Embryonic facial prominence (tissue), 1 donor: ENCODE measurements at regions not wholly inside any gene's neighbourhood (a gene's known extent, or its start where the extent isn't known, plus 50 kb on each side); places are given as distances from the start of the nearest gene placed in this dataset.
"Not testable (repeated sequence)": the region's sequence is repeated elsewhere in the genome, so short reads cannot be mapped to it uniquely, and the experiment has no call there.

Experiments used
- DNase-seq: peaks from one replicate; pipeline ENCODE4 v3.0.0-alpha.2; 2016; ENCODE audit errors: extremely low spot score

DNA sequence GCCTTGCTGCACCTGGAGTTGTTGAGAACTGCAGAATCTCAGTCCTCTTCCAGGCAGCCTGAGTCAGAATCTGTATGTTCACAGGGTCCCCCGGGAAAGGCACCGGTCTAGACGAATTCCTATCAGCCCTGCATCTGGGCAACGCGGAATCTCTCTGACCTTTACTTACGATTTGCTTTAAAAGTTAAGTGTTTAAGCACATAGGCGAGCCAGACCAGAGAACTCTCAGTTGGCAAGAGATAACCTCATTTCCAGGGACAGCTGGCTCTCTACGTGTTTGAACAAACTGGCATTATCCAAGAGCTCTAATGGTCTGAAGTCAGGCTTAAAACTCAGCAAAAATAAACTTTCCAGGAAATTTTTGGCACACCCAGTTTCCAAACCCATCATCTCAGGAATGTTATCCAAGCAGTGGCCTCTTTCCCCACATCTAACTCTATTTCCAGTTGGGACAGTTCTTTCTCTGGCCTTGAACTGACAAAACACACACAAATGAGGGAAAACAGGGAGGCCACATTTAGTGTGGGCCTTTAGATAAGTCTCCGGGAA, 53.4 kb downstream of the HES1 start:
- DNase-seq: no peak

DNA sequence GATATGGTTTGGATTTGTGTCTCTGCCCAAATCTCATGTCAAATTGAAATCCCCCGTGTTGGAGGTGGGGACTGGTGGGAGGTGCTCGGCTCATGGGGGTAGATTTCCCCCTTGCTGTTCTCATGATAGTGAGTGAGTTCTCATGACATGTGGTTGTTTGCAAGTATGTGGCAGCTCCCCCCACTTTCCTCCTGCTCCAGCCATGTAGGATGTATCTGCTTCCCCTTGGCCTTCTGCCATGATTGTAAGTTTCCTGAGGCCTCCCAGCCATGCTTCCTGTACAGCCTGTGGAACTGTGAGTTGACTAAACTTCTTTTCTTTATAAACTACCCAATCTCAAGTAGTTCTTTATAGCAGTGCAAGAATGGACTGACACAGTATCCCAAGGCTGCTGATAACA, 55.9 kb downstream of the HES1 start:
- DNase-seq: not testable (repeated sequence)

DNA sequence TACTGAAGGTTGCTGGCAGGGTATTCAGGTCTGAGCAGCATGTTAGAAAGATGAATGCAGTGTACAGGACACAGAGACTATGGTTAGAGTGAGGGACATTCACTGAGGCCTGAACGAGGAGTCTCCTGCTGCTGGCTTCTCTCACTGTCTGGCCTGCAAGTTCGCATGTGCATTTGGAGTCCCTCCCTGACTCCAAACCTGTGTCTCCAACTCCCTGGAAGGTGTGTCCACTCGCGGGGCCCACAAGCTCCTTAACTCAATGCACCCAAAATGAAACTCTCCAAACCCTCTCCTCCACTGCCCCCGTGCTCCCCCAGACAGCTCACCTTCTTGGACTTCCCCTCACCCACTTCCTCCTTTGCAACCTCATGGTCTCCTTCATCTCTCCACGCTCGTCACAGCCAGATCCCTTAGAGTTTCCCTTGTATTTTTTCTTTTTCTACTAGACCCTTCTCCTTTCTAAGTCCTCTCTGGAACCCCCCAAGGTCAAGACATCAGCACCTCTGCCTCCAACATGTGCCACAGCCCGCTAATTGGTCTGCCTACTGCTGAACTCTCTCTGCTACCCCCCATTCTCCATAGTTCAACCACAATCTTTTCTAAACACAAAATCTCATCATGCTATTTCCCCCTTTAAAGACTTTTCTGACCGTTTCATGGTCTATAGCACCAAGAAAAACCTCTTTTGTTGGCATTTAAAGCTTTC, 58.3 kb downstream of the HES1 start:
- no peak for DNase-seq

DNA sequence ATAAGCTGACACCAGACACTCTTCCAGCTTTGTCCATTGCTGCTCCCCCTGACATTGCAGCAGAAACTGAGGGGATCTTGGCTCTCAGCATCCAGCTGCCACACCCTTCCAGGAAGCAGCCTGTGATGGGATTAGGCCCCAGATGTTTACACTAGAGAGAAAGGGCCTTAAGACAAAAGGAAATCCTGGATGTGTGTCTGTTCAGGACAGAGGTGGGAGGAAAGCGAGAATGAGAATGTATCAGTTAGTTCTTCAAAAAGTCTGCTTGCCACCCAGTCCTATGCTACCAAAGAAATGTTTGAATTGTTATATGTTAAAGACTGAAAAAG, 58.8 kb downstream of the HES1 start:
- DNase-seq: no peak

DNA sequence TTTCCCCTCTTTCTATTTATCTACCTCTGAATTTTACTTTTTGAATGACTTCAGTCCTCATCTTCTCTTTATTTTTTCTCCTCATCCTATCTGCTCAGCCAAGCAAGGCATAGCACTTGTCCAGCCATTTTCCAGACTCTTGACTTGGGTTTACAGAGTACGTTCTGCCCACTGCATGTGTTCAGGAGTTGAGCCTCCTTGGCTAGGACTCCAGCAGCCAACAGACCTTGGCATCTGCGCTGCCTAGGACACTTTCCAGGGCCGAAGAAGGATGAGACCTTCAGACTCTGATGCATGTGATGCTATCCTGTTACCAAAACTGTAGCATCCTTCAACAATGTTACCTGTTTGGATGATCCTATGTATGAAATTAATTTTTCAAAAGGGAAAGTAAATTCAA, 59.7 kb downstream of the HES1 start:
- DNase-seq: no peak

DNA sequence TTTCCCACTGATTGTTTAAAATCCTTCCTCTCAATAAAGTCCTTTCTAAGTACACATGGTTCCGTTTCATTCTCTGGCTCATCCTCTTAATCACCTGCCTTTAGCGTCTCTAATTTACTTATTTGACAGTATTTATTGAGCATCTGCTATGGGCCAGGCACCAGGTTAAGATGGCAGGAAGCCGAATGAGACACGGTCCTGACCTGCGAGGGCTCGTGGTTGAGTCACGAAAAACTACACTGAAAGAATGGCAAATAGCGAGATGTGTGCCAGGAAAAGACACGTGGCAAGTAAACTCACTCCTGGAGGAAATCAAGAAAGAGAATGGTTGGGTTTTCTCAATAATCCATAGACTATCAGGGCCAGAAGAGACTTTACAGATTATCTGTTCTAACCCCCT, 60.9 kb downstream of the HES1 start:
- no peak for DNase-seq

DNA sequence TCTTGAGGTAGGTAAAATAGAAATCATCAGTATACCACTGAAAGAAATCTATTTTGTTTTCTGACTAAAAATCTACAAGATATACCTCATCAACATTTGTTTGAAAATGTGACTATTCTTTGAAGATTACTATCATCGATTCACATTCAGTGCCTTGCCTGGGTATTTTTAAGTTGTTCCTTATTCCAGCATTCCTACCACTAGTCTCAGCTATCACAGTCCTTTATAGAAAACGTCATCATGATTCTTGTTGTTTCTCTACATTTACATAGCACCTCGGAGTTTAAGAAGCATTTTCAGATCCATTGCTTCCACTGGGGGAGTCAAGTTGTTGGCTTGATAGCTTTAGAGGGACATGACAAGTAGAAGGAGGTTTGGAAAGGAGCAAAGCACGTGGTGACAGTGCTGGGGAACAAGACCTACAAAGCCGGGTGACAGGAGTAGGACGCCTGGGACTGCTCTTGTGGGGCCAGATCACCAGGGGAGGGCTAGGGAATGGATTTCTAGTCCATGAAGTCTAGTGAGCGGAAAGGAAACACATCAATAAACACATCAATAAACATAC, 61.5 kb downstream of the HES1 start:
- DNase-seq: no peak

DNA sequence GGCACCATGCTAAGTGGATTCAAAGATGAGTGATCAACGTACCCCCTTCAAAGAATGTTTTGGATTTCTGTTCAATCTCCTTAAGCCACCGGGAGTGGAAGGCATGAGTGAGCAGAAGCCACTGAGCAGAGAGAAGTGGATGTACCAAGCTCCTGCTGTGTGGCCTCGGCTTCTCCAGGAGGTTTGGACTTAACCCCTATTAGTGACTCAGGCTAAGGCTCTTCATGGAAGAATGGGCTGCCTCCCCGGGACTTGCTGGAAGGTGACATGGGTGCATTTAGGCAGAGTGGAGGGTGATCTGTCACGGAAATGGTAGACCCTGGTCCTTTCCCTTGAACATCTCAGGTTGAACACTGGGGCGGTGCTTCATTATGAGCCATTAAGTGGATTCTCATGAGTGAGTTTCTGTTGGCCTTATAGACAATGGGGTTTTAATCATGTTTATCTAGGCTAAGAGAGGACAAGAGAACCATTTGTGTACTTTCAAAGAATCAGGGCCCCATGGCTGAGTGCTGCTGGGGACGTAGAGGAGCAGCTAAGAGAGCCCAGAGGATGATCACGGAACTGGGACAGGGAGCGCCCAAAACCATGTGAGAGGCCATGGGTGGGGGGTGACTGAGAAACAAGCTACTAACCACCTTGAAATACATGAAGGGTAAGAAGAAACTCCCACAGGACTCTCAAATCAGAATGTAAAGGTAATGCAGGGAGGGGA, 62.2 kb downstream of the HES1 start:
- no peak for DNase-seq

DNA sequence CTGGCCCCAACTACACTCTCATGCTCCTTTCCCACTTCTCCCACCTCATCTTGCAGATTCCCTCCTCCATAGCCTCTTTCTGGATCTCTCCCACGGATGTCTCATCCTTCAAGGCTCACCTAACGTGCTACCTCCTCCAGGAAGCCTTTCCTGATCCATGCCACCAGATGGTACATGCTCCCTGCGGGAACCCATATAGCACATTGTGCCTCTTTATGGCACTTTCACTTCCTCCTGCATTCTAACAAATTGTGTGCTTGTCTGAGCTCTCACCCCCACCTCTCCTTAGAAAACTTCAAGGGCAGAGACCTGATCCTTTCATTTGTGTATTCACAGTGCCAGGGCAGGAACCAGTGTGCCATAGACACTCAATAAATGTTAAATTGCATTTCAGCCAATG, 63.0 kb downstream of the HES1 start:
- DNase-seq: no peak

DNA sequence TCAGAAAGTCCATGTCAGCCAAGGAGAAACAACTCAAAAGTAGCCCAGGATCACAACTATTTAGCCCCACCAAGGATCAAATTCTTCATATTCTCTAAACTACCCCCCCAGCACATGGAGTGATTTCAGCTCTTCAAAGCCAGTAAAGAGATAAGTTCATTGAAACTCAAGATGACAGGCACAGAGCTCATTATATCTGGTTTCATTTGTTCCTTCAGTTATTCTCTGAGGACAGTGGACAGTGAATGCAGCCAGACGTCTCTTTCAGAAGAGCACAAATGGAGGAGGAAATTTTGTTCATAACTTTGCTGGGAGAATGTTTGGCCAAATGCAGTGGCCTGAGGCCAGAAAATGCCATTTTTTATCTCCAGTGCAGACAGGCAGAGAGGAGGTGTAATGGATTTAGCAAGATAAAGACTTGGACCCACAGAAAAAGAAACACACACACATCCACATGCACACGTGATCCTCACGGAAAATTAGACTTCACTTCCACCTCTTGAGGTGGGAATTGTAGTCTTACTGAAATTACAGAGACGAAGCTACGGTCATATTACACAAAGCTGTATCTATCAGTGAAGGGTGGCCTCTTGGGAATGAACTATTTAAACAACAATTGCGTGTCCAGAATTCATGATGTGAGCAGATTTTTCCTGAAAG, 64.6 kb downstream of the HES1 start:
- no peak for DNase-seq

DNA sequence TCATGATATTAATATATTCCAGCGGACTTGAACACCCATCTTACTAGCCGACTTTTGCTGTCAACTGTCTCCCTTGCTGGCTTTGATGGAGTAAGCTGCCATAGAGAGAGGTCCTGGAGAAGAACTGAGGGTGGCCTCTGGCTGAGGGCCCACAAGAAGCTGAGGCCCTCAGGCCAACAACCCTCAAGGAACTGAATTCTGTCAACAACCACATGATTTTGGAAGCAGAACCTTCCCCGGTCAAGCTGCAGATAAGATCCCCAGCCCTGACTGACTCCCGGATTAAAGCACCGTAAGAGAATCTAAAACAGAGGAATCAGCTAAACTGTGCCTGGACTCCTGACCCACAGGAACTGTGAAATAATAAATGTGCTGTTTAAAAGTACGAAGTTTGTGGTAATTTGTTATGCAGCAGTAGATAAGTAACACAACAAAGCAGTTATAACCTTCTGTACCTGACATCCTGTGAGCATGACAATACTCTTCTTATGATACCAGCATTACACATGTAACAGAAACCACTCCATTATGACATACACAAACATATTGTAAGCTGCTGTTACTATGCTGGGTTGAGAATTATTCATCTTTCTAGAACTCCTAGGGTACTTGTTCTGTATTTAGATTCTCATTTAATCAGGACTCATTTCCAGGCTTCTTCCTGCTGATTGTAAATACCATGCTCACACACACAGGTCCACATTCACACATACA, 66.2 kb downstream of the HES1 start:
- no peak for DNase-seq

DNA sequence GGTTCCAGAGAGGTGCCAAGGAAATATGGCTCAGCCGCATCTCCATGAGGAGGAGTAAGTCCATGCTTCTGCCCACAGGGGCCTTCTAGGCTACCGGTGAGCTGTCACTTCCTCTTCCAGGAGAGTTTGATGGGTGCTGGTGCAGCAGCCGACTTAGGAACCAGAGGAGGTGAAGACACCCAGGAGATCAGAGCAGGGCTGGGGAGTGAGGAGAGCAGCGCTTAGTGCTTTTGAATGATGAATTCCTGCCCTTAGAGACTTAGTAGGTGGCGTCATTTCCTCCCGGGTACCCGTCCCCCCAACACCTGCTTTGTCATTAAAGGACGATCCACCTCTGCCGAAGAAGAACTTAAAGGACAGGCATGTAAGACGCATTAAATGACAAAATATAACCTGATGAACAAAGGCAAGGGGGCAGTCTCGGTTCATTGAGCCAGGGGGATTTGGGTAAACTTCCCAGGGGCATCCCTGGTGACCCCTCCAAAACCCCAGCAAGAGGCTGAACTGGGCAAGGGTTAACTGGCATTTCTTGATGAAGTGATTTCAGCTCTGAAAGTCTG, 67.6 kb downstream of the HES1 start:
- no peak for DNase-seq

DNA sequence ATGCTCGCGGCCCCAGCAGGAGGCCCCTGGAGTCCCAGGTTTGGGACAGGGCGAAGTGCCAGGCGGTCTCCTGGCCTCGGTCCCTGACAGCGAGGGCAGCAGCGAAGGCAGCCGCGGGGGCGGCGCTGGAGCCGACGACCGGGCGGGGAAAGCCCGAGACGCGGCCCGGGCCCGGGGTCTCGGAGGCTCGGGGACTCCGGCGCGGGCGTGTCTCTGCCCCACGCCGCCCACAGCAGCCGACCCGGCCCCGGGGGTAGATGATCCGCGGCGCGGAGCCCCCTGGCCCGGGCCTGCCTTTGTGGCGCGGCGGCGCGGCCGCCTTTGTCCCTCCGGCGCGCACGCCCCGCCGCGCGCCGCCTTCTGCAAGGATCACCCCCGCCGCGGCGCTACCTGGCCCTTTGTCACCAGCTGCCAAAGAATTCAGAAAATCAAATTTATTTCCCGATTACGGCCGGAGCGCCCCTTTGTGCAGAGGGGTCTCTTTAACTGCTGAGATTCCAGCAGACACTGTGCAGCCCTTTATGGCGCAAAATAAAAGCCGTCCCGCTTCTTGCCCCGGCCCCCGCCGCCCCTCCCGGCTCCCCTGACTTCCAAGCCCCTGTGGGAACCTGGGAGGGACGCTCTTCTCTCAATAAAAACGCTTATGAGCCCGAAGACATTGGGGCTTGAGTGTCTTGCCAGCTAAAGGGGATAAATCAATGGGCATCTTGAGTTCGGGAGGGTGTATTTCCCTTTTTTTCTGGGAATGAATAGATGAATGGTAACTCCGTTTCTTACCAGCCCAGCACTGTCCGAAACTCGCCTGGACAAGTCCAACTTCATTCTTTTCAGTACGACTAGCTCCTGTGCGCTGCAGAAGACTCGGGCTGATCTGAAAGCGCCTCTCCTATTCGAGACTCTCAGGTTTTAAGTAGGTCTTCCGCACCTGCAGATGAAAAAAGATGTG, 68.4 kb downstream of the HES1 start:
- no peak for DNase-seq

DNA sequence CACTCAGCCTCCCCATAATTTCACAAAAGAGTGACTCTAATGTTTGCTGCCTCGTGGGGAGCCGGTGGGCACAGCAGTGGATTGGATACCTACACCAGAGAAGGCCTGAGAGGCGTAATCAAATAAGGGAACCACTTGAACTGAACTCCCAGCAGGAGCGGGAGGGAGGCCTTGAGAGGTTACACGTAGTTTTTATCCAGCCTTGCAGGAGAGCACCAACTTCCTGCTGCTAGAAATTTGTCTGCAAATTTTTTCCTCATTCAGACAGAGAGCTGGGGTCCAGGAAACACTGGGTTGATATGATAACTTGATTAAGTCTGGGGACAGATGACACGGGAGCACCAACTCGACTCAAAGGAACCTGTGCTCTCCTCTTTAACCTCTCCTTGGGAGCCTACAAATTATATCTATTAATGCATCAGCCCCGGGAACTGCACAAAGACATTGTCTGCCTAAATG, 69.8 kb downstream of the HES1 start:
- no peak for DNase-seq

DNA sequence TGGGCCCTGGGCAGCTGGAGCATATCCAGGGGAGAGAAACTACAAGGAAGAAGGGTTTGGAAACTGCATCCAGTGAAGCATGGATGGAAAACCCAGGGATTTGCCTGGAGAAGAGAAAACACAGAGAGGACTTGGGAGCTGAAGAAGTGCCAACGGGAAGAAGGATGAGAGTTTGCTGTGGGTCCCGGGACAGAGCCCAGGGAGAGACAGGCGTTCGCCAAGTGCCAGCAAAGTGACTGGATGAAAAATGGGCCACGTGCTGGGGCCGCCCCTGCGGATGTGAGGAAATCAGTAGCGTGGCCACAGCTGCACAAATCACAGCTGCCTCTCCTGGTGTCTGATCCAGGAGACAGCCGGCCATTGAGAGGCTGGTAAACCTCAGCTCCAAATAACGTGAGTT, 70.4 kb downstream of the HES1 start:
- DNase-seq: no peak

DNA sequence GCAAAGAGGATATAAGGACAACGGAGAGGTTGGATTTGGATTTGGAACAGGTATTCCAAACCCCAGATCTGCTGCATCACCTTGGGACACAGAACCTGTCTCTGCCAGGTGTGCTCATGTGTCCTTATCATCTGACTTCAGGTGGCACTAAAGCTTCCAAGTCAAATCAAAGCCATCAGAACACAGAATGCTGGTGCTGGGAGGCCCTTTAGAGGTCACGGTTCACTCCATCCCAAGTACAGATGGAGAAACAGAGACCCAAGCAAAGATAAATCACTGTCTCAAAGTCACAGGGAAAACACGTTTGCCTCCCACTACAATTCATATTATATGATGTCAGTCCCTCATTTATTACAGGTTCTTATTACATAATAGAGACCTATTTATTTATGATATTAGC, 72.8 kb downstream of the HES1 start:
- DNase-seq: no peak

DNA sequence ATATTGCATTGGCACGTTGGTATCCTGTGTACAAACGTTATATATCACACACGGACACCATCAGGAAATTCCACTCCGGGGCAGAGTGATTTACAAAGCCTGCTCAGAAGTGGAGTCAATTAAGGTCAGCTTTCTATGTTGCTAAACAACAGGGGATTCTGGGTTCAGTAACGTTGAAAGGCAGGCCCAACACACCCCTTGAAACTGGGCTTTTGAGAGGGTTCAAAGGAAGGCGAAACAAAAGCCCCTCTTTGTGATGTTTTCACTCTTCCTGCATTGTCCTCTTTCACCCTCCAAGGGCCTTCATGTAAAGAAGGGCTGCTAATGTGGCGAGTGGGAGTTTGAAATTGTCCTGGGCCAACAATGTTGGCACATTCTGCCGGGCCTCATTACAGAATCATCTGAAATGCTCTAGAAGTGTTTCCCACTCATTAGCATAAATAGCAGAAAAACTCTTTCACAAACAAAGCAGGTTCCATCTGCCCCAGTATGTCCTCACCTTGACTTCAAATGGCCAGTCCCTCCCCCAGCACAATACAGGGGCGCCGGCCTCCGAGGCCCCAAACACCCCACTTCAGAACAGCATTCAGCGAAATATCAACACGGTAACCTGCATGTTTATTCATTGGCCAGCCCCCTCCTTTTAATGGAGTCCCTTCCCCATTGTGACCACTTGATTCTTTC, 76.4 kb downstream of the HES1 start:
- no peak for DNase-seq

DNA sequence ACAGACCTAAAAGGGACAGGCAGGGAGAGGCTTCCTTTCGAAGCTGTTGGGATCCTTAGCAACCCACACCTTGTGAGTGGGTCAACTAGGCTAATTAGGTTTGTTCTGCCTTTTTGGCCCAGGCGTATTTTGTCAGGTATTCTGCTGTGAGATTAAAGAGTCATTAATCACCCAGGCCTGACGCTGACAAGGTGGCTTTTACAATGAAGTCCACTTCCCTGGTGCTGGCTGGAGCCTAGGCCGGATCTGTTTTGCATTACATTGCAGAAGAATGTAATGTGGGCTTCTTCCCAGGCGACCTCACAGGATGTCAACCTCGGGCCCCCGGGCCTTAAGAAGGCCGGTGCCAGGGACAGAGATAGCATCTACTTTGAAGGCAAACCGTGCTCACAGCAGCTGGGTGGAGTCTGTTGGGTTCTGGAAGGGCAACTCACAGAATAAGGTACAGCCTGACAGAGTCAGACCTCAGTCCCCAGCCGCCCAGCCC, 76.9 kb downstream of the HES1 start:
- DNase-seq: no peak

DNA sequence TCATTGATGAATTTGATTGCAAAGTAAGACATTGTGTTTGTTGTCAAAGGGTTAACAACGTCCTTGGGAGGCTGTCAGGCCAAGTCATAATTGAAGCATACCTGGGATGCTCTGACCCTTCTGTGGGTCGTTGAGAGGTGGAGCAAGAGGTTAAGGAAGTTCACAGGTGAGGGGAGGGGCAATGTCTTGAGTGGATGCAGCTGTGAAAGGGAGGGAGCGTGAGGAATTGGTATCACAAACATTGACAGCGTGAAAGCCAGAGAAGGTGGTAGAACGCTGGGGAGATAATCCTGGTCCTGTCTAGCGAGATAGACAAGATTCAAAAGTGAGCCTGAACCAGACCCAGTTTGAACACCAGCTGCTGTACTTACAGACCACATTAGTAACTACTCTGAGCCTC, 79.4 kb downstream of the HES1 start:
- no peak for DNase-seq
